ENCODE measurements at regions not wholly inside any gene's neighbourhood (a gene's known extent, or its start where the extent isn't known, plus 50 kb on each side); places are given as distances from the start of the nearest gene placed in this dataset.

DNA sequence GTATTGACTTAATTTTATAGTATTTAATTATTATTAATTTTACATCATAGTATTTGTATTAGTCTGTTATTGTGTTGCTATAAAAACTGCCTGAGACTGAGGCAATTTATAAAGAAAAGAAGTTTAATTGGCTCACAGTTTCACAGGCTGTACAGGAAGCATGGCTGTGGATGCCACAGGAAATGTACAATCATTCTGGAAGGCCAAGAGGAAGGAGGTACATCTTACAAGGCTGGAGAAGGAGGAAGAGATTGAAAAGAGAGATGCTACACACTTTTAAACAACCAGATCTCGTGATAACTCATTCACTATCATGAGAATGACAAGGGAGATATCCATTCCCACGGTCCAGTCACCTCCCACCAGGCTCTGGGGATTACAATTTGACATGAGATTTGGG lies 2019.4 kb upstream of the PIK3C3 start:
- no peaks in the 10 kb centered on the region for H3K36me3 ChIP-seq (ENCODE audit: control insufficient read depth, low read length)

GRCh38 chr18:39918847-39919246 lies 2036.2 kb upstream of the PIK3C3 start:
- Histone ChIP-seq H4K20me1 (ENCODE audit: control insufficient read depth, insufficient read depth, low read depth, low read length) (no peaks in the 10 kb centered on the region), H3F3A (ENCODE audit: control insufficient read depth, insufficient read depth) (no peaks in the 10 kb centered on the region), H3K4me2 (ENCODE audit: low read length) (no peak overlapping the region), H3K4me3 (ENCODE audit: low read length) (no peak overlapping the region), H3K36me3 (ENCODE audit: control insufficient read depth, low read length) (no peaks in the 10 kb centered on the region), H3K27ac (ENCODE audit: low read depth, low read length) (no peak overlapping the region), H3K79me2 (ENCODE audit: control insufficient read depth, low read length) (no peaks in the 10 kb centered on the region), H3K27me3 (ENCODE audit: control insufficient read depth, low read length) (no peaks in the 10 kb centered on the region), H3K9me2 (replicated peaks; ENCODE audit: control insufficient read depth, low read length) (no peaks in the 10 kb centered on the region), H3K9me3 (ENCODE audit: control insufficient read depth, insufficient read depth, low read length) (no peaks in the 10 kb centered on the region), H3K4me1 (ENCODE audit: control insufficient read depth, low read length) (no peaks in the 10 kb centered on the region)
- no peak for TF ChIP-seq EZH2phosphoT487 (IDR thresholded peaks at IDR 0.05; ENCODE audit: borderline replicate concordance, low read length)

More for the DNA sequence above, 2019.4 kb upstream of the PIK3C3 start:
- no peak for TF ChIP-seq EZH2phosphoT487 (IDR thresholded peaks at IDR 0.05; ENCODE audit: borderline replicate concordance, low read length)
- TF ChIP-seq CTCF (IDR thresholded peaks at IDR 0.05; ENCODE audit: low read depth, low read length, poor library complexity, severe bottlenecking) = no peak
- Histone ChIP-seq H3K27me3 (ENCODE audit: control insufficient read depth, low read length) (no peaks in the 10 kb centered on the region), H3K4me3 (ENCODE audit: low read length) (no peak overlapping the region), H3K4me1 (ENCODE audit: control insufficient read depth, low read length) (no peaks in the 10 kb centered on the region), H3K9me3 (ENCODE audit: control insufficient read depth, insufficient read depth, low read length) (no peaks in the 10 kb centered on the region), H3K79me2 (ENCODE audit: control insufficient read depth, low read length) (no peaks in the 10 kb centered on the region), H3F3A (ENCODE audit: control insufficient read depth, insufficient read depth) (no peaks in the 10 kb centered on the region), H3K27ac (ENCODE audit: low read depth, low read length) (no peak overlapping the region), H3K4me2 (ENCODE audit: low read length) (no peak overlapping the region), H3K9me2 (replicated peaks; ENCODE audit: control insufficient read depth, low read length) (no peaks in the 10 kb centered on the region), H4K20me1 (ENCODE audit: control insufficient read depth, insufficient read depth, low read depth, low read length) (no peaks in the 10 kb centered on the region)

GRCh38 chr18:39913672-39914366 lies 2041.2 kb upstream of the PIK3C3 start:
- no peaks in the 10 kb centered on the region for H3K79me2 ChIP-seq (ENCODE audit: control insufficient read depth, low read length)
- no peak overlapping the region for H3K4me2 ChIP-seq (ENCODE audit: low read length)
- H3K36me3 ChIP-seq (ENCODE audit: control insufficient read depth, low read length) = no peaks in the 10 kb centered on the region
- no peaks in the 10 kb centered on the region for H4K20me1 ChIP-seq (ENCODE audit: control insufficient read depth, insufficient read depth, low read depth, low read length)
- no peaks in the 10 kb centered on the region for H3K9me3 ChIP-seq (ENCODE audit: control insufficient read depth, insufficient read depth, low read length)
- no peaks in the 10 kb centered on the region for H3K9me2 ChIP-seq (replicated peaks; ENCODE audit: control insufficient read depth, low read length)
- no peaks in the 10 kb centered on the region for H3K27me3 ChIP-seq (ENCODE audit: control insufficient read depth, low read length)
- H3K4me3 ChIP-seq (ENCODE audit: low read length) = no peak overlapping the region
- no peaks in the 10 kb centered on the region for H3F3A ChIP-seq (ENCODE audit: control insufficient read depth, insufficient read depth)
- TF ChIP-seq CTCF (IDR thresholded peaks at IDR 0.05; ENCODE audit: low read depth, low read length, poor library complexity, severe bottlenecking) (no peak), EZH2phosphoT487 (IDR thresholded peaks at IDR 0.05; ENCODE audit: borderline replicate concordance, low read length) (no peak)
- no peak overlapping the region for H3K27ac ChIP-seq (ENCODE audit: low read depth, low read length)
- H3K4me1 ChIP-seq (ENCODE audit: control insufficient read depth, low read length) = no peaks in the 10 kb centered on the region

GRCh38 chr18:39911716-39912115 lies 2043.3 kb upstream of the PIK3C3 start:
- TF ChIP-seq EZH2phosphoT487 (IDR thresholded peaks at IDR 0.05; ENCODE audit: borderline replicate concordance, low read length) (no peak), CTCF (IDR thresholded peaks at IDR 0.05; ENCODE audit: low read depth, low read length, poor library complexity, severe bottlenecking) (no peak)
- H3K4me1 ChIP-seq (ENCODE audit: control insufficient read depth, low read length) = no peaks in the 10 kb centered on the region
- no peak overlapping the region for H3K4me2 ChIP-seq (ENCODE audit: low read length)
- no peaks in the 10 kb centered on the region for H3F3A ChIP-seq (ENCODE audit: control insufficient read depth, insufficient read depth)
- no peak overlapping the region for H3K4me3 ChIP-seq (ENCODE audit: low read length)
- H3K79me2 ChIP-seq (ENCODE audit: control insufficient read depth, low read length) = no peaks in the 10 kb centered on the region
- H3K9me2 ChIP-seq (replicated peaks; ENCODE audit: control insufficient read depth, low read length) = no peaks in the 10 kb centered on the region
- H3K27ac ChIP-seq (ENCODE audit: low read depth, low read length) = no peak overlapping the region
- H3K36me3 ChIP-seq (ENCODE audit: control insufficient read depth, low read length) = no peaks in the 10 kb centered on the region
- no peaks in the 10 kb centered on the region for H4K20me1 ChIP-seq (ENCODE audit: control insufficient read depth, insufficient read depth, low read depth, low read length)
- H3K27me3 ChIP-seq (ENCODE audit: control insufficient read depth, low read length) = no peaks in the 10 kb centered on the region
- no peaks in the 10 kb centered on the region for H3K9me3 ChIP-seq (ENCODE audit: control insufficient read depth, insufficient read depth, low read length)

Data from DOHH2 (cell line).